GM19372 (cell line): ENCODE measurements at regions not wholly inside any gene's neighbourhood (a gene's known extent, or its start where the extent isn't known, plus 50 kb on each side); places are given as distances from the start of the nearest gene placed in this dataset.
"Not testable (repeated sequence)": the region's sequence is repeated elsewhere in the genome, so short reads cannot be mapped to it uniquely, and the experiment has no call there.

Source experiments
- ATAC-seq: cut with Tn5 transposase; IDR thresholded peaks from one replicate; pipeline ENCODE4 v1.9.1; 2021; ENCODE audit warnings: mild to moderate bottlenecking, low read depth, moderate library complexity; ENCODE audit not compliant: unreplicated experiment

- no peak for ATAC-seq
Observed at GRCh38 chr11:92046103-92046502, 178.5 kb upstream of the FAT3 start.

- no peak for ATAC-seq
Observed at GRCh38 chr11:92045301-92045700, 179.3 kb upstream of the FAT3 start.

- ATAC-seq, result no peak
Observed at GRCh38 chr11:92035488-92035887, 189.1 kb upstream of the FAT3 start.

- ATAC-seq, result not testable (repeated sequence)
Observed at GRCh38 chr11:92027136-92027535, 197.5 kb upstream of the FAT3 start.

GRCh38 chr11:92026664-92027063 lies 198.0 kb upstream of the FAT3 start:
- ATAC-seq, result no peak

GRCh38 chr11:92024788-92025187 lies 199.8 kb upstream of the FAT3 start:
- no peak for ATAC-seq

- no peak for ATAC-seq
Observed at GRCh38 chr11:92022499-92022898, 202.1 kb upstream of the FAT3 start.

- ATAC-seq, result no peak
Observed at GRCh38 chr11:92018332-92018731, 206.3 kb upstream of the FAT3 start.

GRCh38 chr11:92008249-92008648 lies 216.4 kb upstream of the FAT3 start:
- ATAC-seq, result no peak

- ATAC-seq, result no peak
Observed at GRCh38 chr11:92002568-92002967, 222.1 kb upstream of the FAT3 start.

GRCh38 chr11:91998481-91998880 lies 226.1 kb upstream of the FAT3 start:
- ATAC-seq, result no peak

- ATAC-seq, result no peak
Observed at GRCh38 chr11:91997226-91997625, 227.4 kb upstream of the FAT3 start.

- ATAC-seq, result no peak
Observed at GRCh38 chr11:91996526-91996925, 228.1 kb upstream of the FAT3 start.

GRCh38 chr11:91988443-91988842 lies 236.2 kb upstream of the FAT3 start:
- ATAC-seq, result not testable (repeated sequence)

GRCh38 chr11:91986218-91986617 lies 238.4 kb upstream of the FAT3 start:
- ATAC-seq, result no peak

- no peak for ATAC-seq
Observed at GRCh38 chr11:91984033-91984584, 240.5 kb upstream of the FAT3 start.

GRCh38 chr11:91981995-91982394 lies 242.6 kb upstream of the FAT3 start:
- no peak for ATAC-seq

GRCh38 chr11:91979775-91980174 lies 244.8 kb upstream of the FAT3 start:
- no peak for ATAC-seq

- no peak for ATAC-seq
Observed at GRCh38 chr11:91978747-91979146, 245.9 kb upstream of the FAT3 start.

GRCh38 chr11:91972665-91973266 lies 251.9 kb upstream of the FAT3 start:
- no peak for ATAC-seq

GRCh38 chr11:91970624-91971023 lies 254.0 kb upstream of the FAT3 start:
- ATAC-seq, result no peak

- no peak for ATAC-seq
Observed at GRCh38 chr11:91969486-91969885, 255.1 kb upstream of the FAT3 start.

- ATAC-seq, result no peak
Observed at GRCh38 chr11:91967691-91968045, 256.9 kb upstream of the FAT3 start.
